GM18909 (cell line): ENCODE measurements at regions not wholly inside any gene's neighbourhood (a gene's known extent, or its start where the extent isn't known, plus 50 kb on each side); places are given as distances from the start of the nearest gene placed in this dataset.

Experiments
- ATAC-seq: cut with Tn5 transposase; IDR thresholded peaks from one replicate; pipeline ENCODE4 v1.9.1; 2021; ENCODE audit warnings: mild to moderate bottlenecking; ENCODE audit not compliant: unreplicated experiment, poor library complexity

- no peak for ATAC-seq
These were observed 959.4 kb downstream of the JRKL start for GRCh38 chr11:97349201-97349600.

- no peak for ATAC-seq
These were observed 962.1 kb downstream of the JRKL start for GRCh38 chr11:97351939-97352338.

- ATAC-seq = no peak
These were observed 964.2 kb downstream of the JRKL start for GRCh38 chr11:97354026-97354425.

- no peak for ATAC-seq
These were observed 964.8 kb downstream of the JRKL start for GRCh38 chr11:97354576-97354975.

- no peak for ATAC-seq
These were observed 965.4 kb downstream of the JRKL start for GRCh38 chr11:97355230-97355629.

- no peak for ATAC-seq
These were observed 966.3 kb downstream of the JRKL start for GRCh38 chr11:97356144-97356543.

GRCh38 chr11:97359016-97359415 lies 969.2 kb downstream of the JRKL start:
- ATAC-seq = no peak

- no peak for ATAC-seq
These were observed 972.1 kb downstream of the JRKL start for GRCh38 chr11:97361812-97362378.

- ATAC-seq = no peak
These were observed 973.5 kb downstream of the JRKL start for GRCh38 chr11:97363331-97363730.

- no peak for ATAC-seq
These were observed 974.2 kb downstream of the JRKL start for GRCh38 chr11:97364047-97364446.

GRCh38 chr11:97367406-97368083 lies 977.7 kb downstream of the JRKL start:
- ATAC-seq = no peak

- no peak for ATAC-seq
These were observed 999.5 kb downstream of the JRKL start for GRCh38 chr11:97389270-97389669.

GRCh38 chr11:97398246-97398645 lies 1008.4 kb downstream of the JRKL start:
- ATAC-seq = no peak

GRCh38 chr11:97409141-97409540 lies 1019.3 kb downstream of the JRKL start:
- ATAC-seq = no peak

- ATAC-seq = no peak
These were observed 1025.0 kb downstream of the JRKL start for GRCh38 chr11:97414801-97415200.

GRCh38 chr11:97419729-97420128 lies 1029.9 kb downstream of the JRKL start:
- ATAC-seq = no peak

- no peak for ATAC-seq
These were observed 1038.5 kb downstream of the JRKL start for GRCh38 chr11:97428247-97428790.

- ATAC-seq = no peak
These were observed 1041.1 kb downstream of the JRKL start for GRCh38 chr11:97430877-97431276.

- ATAC-seq = no peak
These were observed 1043.1 kb downstream of the JRKL start for GRCh38 chr11:97432926-97433325.

- no peak for ATAC-seq
These were observed 1055.7 kb downstream of the JRKL start for GRCh38 chr11:97445561-97445960.

- ATAC-seq = no peak
These were observed 1061.6 kb downstream of the JRKL start for GRCh38 chr11:97451441-97451840.

- ATAC-seq = no peak
These were observed 1065.2 kb downstream of the JRKL start for GRCh38 chr11:97454988-97455387.
